ENCODE measurements at regions not wholly inside any gene's neighbourhood (a gene's known extent, or its start where the extent isn't known, plus 50 kb on each side); places are given as distances from the start of the nearest gene placed in this dataset.

- TF ChIP-seq CTCF (IDR thresholded peaks at IDR 0.05) (no peak), POLR2A (IDR thresholded peaks at IDR 0.05) (no peak)
Observed at GRCh38 chr6:19301980-19302379, 535.2 kb upstream of the ID4 start.

Measured in lower leg skin (tissue), 3 donors.